NCI-H345 treated with DMSO at 0.1 percent for 48 hours (cell line): ENCODE measurements at regions not wholly inside any gene's neighbourhood (a gene's known extent, or its start where the extent isn't known, plus 50 kb on each side); places are given as distances from the start of the nearest gene placed in this dataset.
"Not testable (repeated sequence)": the region's sequence is repeated elsewhere in the genome, so short reads cannot be mapped to it uniquely, and the experiment has no call there.

Experiments used
- DNase-seq: peaks from one replicate; lab custom pipeline; 2025; ENCODE audit not compliant: unreplicated experiment; lab: John Stamatoyannopoulos, UW

DNA sequence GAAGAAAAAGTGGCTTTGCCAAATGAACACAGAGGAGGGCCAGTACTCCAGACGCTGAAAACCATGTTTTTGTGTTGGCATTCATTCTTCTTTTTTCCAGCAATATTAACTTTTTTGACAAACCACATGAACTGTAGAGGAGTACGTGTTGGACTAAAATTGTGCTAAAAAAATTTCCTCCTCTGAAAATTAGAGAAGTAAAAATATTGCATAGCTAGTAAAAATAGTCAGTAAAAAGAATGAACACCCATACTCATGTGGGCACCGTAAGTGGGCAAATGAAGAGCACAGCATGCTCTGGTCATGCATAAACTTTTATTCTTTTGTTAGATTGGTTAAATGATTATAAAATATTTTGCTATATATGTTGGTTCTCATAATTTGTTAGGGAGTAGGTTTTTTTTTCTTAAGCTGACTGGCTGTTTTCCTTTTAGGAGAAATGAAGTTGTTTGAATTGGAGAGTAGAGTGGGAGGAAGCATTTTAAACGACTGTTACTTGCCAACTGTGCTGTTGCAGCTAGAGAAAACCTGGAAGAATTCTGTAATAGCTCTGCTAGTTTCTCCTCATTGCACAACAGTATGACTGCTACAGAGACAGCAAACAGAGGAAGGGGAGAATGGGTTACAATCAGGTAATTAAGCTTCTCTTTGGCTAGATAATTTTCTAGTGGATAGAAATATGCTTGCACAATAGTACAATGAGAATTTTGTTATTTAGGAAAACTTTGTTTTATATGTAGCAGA, 222.4 kb downstream of the KCTD12 start:
- DNase-seq = no peak

DNA sequence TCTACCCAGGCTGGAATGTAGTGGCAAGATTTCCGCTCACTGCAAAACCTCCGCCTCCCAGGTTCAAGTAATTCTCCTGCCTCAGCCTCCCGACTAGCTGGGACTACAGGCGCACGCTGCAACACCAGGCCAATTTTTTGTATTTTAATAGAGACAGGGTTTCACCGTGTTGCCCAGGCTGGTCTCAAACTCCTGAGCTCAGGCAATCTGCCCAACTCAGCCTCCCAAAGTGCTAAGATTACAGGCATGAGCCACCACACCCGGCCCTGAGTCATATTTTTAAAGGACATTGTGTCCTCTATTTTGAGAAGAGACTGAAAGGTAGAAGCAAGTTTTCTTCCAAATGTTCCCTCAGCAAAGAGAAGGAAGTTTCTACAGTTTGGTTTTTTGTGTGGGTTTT, 227.1 kb downstream of the KCTD12 start:
- DNase-seq = not testable (repeated sequence)

DNA sequence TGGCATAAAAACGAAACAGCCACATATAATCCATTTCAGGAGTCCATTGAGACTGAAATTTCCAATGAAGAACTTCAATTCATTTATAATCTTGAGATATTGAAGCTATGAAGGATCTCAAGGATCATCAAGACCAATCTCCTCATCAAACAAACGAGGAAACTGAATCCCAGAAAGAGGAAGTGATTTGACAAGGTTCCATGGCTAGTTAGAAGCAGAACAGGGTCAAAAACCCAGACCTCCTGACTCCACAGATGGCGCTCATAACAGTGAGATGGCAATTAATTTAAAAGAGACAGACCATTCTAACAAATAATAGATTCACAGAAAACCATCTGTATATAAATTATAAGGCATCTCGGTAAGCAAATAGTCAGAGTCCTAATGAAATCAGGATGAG, 229.7 kb downstream of the KCTD12 start:
- no peak for DNase-seq

DNA sequence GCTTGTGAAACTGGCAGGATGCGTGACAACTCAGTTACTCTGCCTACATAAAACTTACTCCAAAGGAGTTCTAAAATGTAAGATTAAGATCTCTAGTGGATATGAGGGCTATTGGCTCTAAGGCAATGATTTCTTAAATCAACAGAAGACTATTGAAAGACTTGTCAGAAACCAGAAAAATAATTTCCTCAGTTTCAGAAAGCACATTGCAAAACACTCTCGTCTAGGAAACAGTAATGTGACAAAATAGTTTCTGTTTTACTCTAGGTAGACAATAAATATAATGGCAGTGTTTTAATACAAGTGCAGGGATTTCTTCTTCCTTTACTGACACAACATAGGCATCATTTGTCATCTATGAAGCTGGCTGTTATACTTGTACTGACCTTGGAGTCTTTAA, 230.1 kb downstream of the KCTD12 start:
- DNase-seq = no peak

DNA sequence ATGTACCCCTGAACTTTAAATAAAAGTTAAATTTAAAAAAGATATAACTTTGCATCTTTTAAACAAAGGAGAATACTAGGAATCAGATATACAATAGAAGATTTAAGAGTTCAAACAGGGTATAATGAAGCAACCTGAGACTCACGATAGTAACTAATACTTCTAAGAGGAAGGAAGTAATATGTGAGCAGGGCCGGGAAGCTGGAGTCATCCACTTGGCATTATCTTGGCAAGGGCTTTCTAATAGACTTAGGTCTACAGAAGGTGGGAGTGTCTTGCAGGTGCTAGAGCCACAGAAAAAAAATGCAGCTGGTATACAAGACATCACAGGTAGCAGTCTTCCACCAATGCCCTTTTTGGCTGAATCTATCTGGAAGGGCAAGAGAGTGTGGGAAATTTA, 231.9 kb downstream of the KCTD12 start:
- no peak for DNase-seq

DNA sequence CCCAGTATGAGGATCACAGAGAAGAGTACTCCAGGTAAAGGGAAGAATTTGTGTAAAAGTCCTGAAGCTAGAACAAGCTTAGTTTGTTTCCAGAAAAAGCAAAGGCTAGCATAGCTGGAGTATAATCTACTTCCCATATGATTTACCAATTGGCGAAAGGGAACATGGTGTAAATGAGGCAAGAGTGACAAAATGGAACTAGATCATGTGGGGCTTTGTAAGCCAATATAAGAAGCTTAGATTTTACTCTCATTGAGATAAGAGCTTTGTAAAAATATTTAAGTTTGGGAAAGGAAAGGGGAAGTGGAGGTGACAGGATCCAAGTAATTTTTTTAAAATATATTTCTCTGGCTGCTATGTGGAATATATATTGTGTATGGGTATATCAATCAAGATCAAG, 234.9 kb downstream of the KCTD12 start:
- DNase-seq = no peak

DNA sequence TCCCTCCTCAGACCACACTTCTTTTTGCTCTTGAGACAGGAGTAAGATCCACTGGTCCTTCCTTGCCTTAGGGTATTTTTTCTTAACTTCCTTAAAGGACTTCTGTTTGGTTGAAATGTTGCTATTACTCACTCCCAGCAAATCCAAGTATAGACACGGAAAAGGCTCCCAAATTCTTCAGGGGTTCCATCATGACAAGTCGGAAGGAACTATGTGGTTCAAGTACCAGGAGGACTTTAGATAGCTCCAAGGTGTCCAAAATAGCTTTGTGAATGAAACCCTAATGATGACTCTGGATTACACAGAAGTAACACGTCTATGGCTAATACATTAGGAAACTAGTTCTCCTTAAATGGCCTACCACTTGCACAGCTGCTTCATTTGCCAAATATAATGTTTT, 238.7 kb downstream of the KCTD12 start:
- no peak for DNase-seq

DNA sequence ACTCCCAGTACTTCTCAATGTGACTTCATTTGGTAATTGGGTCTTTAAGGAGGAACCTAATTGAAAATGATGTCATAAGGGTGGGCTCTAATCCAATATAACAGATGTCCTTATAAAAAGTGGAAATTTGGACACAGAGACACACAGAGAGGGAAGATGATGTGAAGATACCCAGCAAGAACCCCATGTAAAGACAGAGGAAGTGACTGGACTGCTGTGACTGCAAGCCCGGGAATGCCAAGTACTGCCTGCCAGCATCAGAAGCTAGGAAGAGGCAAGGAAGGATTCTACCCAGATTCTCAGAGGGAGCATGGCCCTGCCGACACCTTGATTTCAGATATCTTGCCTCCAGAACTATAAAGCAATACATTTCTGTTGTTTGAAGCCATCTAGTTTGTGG, 239.3 kb downstream of the KCTD12 start:
- no peak for DNase-seq

DNA sequence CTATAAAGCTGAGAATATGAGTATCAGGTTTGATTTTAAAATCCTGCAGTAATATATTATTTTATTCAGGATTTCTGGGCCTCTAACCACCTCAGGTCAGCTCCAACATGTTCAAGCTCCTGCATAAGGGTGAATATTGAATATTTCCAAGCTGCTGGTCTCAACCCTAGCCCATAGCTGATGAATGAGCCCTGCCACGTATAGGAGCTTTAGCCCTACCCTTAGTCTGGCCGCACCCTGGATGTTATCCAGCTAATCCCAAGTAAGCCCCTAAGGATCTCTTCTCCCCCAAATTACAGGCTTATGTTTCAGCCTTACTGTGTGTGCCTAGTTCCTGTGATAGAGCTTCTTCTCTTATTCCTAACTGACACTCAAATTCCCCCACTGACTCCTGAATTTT, 240.6 kb downstream of the KCTD12 start:
- no peak for DNase-seq

DNA sequence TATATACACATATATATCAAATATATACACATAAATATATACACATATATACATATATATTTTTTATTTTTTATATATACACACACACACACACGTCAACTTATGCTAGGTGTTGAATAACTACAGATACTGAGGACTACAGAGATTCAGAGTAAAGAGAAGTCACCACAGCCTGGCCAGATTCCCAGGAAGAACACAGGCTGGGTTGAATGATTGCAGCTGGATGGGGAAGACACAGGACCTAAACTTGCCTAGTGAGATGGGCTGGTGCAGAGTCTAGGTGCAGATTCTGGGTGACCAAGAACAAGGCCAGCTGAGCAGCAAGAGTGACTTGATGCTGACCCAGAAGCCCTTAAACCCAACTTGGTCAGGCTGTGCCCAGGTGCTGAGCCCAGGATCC, 241.3 kb downstream of the KCTD12 start:
- DNase-seq = no peak

DNA sequence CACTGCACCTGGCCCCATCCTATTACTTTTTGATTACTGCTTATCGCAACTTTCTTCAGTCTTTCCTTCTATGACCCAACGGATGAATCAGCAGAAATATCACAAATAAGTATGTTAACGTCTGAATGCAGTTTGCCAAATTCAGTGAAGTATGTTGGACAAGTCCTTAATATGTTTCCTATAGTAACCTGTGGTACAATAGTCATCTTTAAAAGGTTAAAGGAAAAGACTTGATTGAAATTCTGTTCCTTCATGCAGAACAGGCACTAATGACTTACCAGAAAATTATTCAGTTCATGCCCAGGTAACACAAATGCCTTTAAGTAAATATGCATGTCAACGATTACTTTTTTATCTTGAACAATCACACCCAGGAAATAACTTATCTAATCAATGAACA, 242.6 kb downstream of the KCTD12 start:
- no peak for DNase-seq

DNA sequence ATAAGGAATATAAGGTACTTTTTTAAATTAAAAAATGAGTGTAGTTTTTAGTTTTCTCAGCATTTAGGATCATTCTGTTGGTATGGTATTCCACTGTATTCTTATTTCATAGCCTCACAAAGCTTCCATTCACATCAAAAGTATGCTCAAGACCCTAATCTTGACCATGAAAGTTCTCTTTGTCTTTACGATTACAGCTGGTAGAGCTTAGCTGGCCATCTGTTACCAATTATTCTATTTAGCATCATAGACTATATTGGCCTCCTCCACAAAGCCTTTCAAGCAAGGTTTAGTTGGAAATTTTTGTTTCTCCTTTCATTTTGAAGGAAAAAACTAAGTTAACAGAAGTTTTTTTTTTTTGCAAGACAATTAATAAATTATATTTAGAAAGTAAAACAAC, 245.1 kb downstream of the KCTD12 start:
- no peak for DNase-seq

DNA sequence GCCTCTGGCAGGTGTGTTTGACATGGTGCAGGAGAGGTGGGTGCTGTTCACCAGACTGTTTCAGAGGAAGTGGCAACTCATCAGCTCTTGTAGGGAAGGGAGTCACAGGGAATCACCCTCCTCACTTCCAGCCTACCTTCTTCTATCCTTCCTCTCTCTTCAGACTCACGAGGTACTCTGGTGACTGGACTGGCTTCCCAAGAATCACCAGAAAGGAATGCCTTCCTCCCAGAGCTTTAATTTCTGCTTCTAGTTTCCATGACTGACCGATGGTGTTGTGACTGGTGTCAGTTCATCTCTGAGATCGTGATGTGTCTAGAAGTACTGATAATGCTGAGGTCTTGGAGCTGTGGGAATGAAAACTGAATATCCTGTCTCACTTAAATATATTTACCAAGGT, 247.3 kb downstream of the KCTD12 start:
- DNase-seq = no peak

DNA sequence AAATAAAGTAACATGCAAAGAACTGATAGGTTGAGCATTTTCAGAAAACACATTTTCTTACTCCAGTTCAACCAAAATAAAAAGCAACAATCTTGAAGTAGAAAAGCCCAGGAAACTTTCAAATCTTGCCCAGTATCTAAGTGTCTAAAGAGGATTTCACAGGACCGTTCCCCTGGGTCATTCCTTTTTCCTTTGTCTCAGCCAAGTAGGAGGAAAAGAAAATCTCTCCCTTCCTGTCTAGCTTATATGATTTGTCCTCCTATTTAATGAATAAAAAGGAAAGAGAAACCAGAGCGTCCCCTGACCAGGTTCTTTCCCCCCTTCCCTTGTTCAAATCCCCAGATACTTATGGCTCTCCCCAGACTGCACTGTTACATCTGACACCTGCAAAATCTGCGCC, 248.0 kb downstream of the KCTD12 start:
- DNase-seq = no peak

DNA sequence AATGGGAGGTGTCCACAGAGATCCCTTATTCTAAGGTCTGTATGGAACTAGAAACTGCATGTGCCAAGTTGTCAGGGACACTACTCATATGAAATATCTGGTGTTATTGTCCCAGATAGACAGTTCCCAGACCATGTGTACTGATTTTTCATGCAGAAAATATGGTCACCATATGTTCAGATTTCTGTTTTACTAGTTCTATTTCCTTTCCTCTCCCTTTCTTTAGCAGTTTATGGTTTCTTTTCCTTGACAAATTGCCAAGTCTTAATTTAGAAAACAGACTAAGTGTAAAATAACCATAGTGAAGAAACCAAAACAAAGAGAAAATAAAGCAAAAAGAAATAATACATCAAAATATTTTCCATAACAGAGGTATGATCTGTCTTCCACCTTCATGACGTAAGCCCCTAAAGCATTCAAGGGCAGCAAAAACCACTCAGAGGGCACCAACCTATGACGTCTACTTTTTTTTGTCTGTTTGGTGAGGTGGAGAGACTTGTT, 248.5 kb downstream of the KCTD12 start:
- no peak for DNase-seq

DNA sequence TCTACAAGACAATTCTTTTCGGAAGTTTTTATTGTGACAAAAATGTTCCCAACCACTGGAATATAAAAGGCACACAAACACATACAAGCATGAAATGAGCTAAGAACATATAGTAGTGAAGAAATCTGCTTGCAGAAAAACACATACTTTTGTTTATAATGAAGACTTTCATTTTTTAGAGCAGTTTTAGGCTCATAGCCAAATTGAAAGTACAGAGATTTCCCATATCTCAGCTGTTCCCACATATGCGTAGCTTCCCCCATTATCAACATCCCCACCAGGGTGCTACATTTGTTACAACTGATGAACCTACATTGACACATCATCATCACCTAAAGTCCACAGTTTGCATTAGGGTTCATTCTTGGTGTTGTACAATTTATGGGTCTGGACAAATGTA, 249.4 kb downstream of the KCTD12 start:
- DNase-seq = no peak

DNA sequence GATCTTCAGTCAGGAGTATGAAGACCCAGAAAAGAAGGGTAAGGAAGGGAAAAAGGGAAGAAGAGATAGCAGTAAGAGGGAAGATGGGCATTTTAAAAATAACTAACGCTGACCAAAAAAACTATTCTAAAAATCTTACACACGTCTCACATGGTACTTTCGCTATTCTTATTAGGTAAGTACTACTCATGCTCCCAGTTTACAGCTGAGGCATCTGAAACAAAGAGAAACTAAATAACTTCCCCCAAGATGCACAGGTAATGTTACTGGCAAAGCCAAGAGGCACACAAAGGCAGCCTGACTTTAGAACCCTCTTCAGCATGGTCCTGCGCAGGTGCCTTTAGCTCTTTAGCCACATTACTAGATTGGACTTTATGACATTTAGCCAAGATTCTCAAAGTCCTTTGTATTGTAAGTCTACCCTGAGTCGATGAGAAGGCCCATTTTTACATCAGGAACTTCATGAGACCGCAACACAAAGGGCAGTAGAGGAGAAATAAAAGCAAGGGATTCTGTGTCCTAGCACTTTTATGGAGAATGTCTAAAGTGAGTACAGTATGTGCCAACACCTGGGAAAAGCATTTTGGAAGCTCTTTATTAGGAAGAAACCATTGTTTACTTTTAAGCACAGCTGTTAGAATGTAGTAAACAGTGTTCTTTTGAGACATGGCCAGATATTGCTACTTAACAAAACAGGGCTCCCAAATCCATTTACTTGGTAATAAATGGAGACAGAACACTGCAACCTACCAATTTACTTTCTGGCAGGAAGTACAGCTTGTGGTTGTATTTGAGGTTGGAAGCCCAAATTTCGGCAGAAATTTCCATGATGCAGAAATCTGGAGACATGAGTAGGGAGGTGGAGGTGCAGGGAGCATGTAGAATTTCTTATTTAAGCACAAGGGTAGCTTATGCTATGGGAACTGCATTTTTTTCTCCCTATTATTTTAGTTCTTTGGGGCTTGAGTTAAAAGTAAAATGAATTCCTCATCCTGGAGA, 250.7 kb downstream of the KCTD12 start:
- no peak for DNase-seq

DNA sequence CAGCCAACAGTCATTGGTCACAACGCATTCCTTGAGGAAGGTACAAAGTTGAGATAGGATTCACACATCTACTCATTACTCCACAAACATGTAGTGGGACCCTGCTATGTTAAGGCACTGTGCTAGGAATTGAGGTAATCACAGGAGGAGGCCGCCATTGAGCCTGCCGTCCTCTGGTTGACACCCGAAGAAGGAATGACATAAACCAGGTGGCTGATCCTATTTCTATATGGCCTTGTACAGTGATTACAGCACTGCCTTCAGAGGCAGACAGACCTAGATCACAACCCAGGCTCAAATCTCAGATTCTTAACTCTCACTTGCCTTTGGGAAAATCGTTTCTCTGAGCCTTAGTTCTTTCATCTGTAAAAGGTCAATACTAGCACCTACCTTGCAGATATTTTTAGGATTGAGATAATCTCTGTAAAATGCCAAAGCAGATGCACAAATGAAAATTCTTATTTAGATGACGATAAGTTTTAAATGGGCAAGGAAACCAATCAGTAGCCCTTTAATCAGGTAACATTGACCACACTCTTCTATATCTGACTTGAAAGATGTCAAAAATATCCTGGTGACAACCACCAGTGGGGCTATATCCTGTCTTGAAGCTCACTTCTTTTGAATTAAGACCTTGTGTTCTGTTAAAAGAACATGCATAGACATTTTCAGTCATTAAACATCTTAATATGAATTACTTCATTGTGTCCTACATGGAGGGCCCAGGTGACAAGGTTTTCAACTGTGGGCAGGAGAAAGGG, 251.6 kb downstream of the KCTD12 start:
- DNase-seq = no peak

DNA sequence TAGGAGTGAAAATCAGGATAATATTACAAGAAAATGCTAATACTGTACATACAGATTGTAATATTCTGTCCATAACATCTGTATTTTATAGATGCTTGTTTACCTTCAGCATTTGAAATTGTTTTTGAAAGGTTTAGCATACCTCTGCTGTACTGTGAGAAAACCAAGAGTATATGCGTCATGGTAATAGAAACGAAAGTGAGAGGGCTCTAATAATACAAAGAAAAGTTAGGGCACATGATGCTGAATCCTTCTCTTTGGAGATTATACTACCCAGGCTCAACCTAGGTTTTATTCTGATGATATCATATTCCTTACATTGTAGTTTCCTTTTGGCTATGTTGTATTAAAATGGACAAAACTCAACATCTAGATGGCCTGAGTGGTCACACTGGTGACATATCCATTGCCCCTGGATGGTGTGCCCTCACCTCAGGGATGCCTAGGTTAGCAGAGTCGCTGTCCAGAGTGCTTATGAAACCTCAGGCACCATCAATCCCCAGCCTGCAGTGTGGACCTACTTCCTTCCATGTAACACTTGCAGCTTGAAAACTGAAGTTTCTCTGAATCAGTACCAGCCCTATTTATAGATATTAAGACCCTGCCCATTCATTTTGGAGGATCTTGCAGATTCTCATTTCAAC, 253.7 kb downstream of the KCTD12 start:
- DNase-seq = no peak

DNA sequence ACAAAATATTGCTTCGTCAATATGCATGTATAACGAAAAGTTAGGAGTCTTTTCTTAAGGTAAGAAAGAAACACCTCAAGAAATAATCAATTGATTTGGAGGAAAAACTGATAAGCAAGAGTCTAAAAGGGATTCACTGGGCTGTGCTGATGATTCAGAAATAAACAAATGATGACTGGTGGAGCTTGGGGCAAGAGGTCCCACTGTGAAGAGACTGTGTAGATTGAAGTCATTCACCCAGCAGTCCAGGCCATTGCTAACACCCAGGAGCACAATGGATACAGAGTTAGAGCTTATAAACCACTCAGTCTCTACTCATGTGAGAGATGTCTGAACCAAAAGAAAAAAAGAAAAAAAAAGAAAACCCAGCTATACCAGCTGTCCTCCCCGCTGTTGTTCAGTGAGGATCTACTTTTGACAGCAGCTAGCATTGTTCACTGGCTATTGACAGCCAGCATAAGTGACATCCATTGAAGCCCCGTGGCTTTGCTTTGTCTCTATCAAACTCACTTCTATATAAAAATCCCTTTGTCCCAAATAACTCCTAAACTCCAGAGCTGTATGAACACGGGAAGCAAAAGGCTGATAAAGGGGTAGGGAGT, 255.5 kb downstream of the KCTD12 start:
- peak; percentile 34 for DNase-seq
